GM23338 (cell line): ENCODE measurements at regions not wholly inside any gene's neighbourhood (a gene's known extent, or its start where the extent isn't known, plus 50 kb on each side); places are given as distances from the start of the nearest gene placed in this dataset.

Source experiments
- CREB1 ChIP-seq: fragments of 250-450 bp; sonication (Bioruptor Pico); IDR thresholded peaks from 2 replicates; pipeline ENCODE4 v1.5.0; 2020; ENCODE audit warnings: low read depth, mild to moderate bottlenecking, moderate library complexity
- CTCF ChIP-seq, 2 experiments: fragments of 200-600 bp in 1 of 2; sonication (generic) in 1 of 2; conservative IDR thresholded peaks; 2 replicates each; pipeline versions ENCODE4 v1.5.1 to v1.6.1; 2016 to 2017; ENCODE audit warnings: antibody characterized with exemption in 2 of 2, low read depth in 2 of 2, mild to moderate bottlenecking in 2 of 2, moderate library complexity in 1 of 2
- ETS1 ChIP-seq: IDR thresholded peaks from 2 replicates; pipeline ENCODE4 v1.6.1; 2016; ENCODE audit warnings: antibody characterized with exemption
- EZH2 ChIP-seq: fragments of 200-600 bp; sonication (generic); IDR thresholded peaks from one replicate; pipeline ENCODE4 v1.8.0; 2017; ENCODE audit warnings: antibody characterized with exemption, mild to moderate bottlenecking, low read depth; ENCODE audit not compliant: unreplicated experiment
- EZH2phosphoT487 ChIP-seq: fragments of 200-600 bp; sonication (generic); IDR thresholded peaks from one replicate; pipeline ENCODE4 v1.8.1; 2018; ENCODE audit warnings: antibody characterized with exemption; ENCODE audit not compliant: unreplicated experiment
- JUNB ChIP-seq: IDR thresholded peaks from one replicate; pipeline ENCODE4 v1.6.1; 2016; ENCODE audit warnings: antibody characterized with exemption; ENCODE audit not compliant: unreplicated experiment
- POLR2AphosphoS5 ChIP-seq: IDR thresholded peaks from 2 replicates; pipeline ENCODE4 v1.6.1; 2016; ENCODE audit warnings: antibody characterized with exemption, low read depth
- REST ChIP-seq: IDR thresholded peaks from one replicate; pipeline ENCODE4 v1.6.1; 2018; ENCODE audit warnings: antibody characterized with exemption; ENCODE audit not compliant: unreplicated experiment
- STAT1 ChIP-seq: IDR thresholded peaks from one replicate; pipeline ENCODE4 v1.6.1; 2016; ENCODE audit warnings: antibody characterized with exemption; ENCODE audit not compliant: unreplicated experiment
- ZNF114 ChIP-seq: fragments of 250-450 bp; sonication (Bioruptor Pico); IDR thresholded peaks from 2 replicates; pipeline ENCODE4 v1.5.0; 2020; ENCODE audit warnings: mild to moderate bottlenecking, moderate library complexity
- ZNF331 ChIP-seq: fragments of 250-450 bp; sonication (Bioruptor Pico); IDR thresholded peaks from 2 replicates; pipeline ENCODE4 v1.5.0; 2020; ENCODE audit warnings: low read depth, mild to moderate bottlenecking, moderate library complexity
- ZNF462 ChIP-seq: fragments of 250-450 bp; sonication (Bioruptor Pico); IDR thresholded peaks from 2 replicates; pipeline ENCODE4 v1.5.0; 2020; ENCODE audit warnings: mild to moderate bottlenecking, moderate library complexity

GRCh38 chr14:97061198-97061597 is 264.0 kb downstream of the VRK1 start:
- TF ChIP-seq CTCF (conservative IDR thresholded peaks at IDR 0.05; ENCODE audit: low read depth in 2 of 2) (no peak), EZH2phosphoT487 (no peak), POLR2AphosphoS5 (no peak), JUNB (no peak), EZH2 (no peak), ZNF331 (CRISPR knock-in tag) (no peak), REST (no peak), CREB1 (no peak), ZNF462 (no peak), ZNF114 (CRISPR knock-in tag) (no peak), STAT1 (no peak), ETS1 (no peak)
